Smooth muscle cell (in vitro differentiated cells): ENCODE measurements at regions not wholly inside any gene's neighbourhood (a gene's known extent, or its start where the extent isn't known, plus 50 kb on each side); places are given as distances from the start of the nearest gene placed in this dataset.

ENCODE experiments used
- DNase-seq: peaks from one replicate; lab custom pipeline; 2025; ENCODE audit not compliant: unreplicated experiment; lab: John Stamatoyannopoulos, UW
- H2AFZ ChIP-seq: fragments of 200-600 bp; sonication (generic); 2 replicates; pipeline ENCODE4 v1.6.0; 2016; ENCODE audit warnings: antibody characterized with exemption, low read depth, mild to moderate bottlenecking
- H3F3A ChIP-seq: fragments of 200-600 bp; sonication (generic); 2 replicates; pipeline ENCODE4 v1.6.0; 2017; ENCODE audit warnings: antibody characterized with exemption, low read depth
- H3K27ac ChIP-seq: fragments of 200-600 bp; sonication (generic); 2 replicates; pipeline ENCODE4 v1.5.1; 2016; ENCODE audit warnings: low read depth, mild to moderate bottlenecking
- H3K27me3 ChIP-seq: fragments of 200-600 bp; sonication (generic); 2 replicates; pipeline ENCODE4 v1.6.1; 2016; ENCODE audit warnings: low read depth, mild to moderate bottlenecking
- H3K36me3 ChIP-seq: fragments of 200-600 bp; sonication (generic); 2 replicates; pipeline ENCODE4 v1.5.1; 2016; ENCODE audit warnings: low read depth
- H3K4me1 ChIP-seq: fragments of 200-600 bp; sonication (generic); 2 replicates; pipeline ENCODE4 v1.5.1; 2016; ENCODE audit warnings: low read depth
- H3K4me2 ChIP-seq: fragments of 200-600 bp; sonication (generic); 2 replicates; pipeline ENCODE4 v1.6.0; 2016; ENCODE audit warnings: mild to moderate bottlenecking
- H3K4me3 ChIP-seq: fragments of 200-600 bp; sonication (generic); 2 replicates; pipeline ENCODE4 v1.5.1; 2016; ENCODE audit warnings: mild to moderate bottlenecking
- H3K79me2 ChIP-seq: fragments of 200-600 bp; sonication (generic); 2 replicates; pipeline ENCODE4 v1.6.0; 2016; ENCODE audit warnings: low read depth, mild to moderate bottlenecking
- H3K9ac ChIP-seq: fragments of 200-600 bp; sonication (generic); 2 replicates; pipeline ENCODE4 v1.6.0; 2016; ENCODE audit warnings: low read depth
- H3K9me3 ChIP-seq: fragments of 200-600 bp; sonication (generic); replicated peaks from 2 replicates; pipeline ENCODE4 v1.5.1; 2016; ENCODE audit warnings: low read depth
- H4K20me1 ChIP-seq: fragments of 200-600 bp; sonication (generic); 2 replicates; pipeline ENCODE4 v1.6.0; 2016; ENCODE audit warnings: low read depth
- CTCF ChIP-seq: fragments of 200-600 bp; sonication (generic); IDR thresholded peaks from 2 replicates; pipeline ENCODE4 v1.5.1; 2017; ENCODE audit warnings: borderline replicate concordance, mild to moderate bottlenecking, antibody characterized with exemption; ENCODE audit not compliant: insufficient read depth, poor library complexity, severe bottlenecking
- WGBS: methylation state at CpG from one replicate; pipeline ENCODE4 v1.1.7; 2016; ENCODE audit warnings: low lambda C conversion rate; 5-methylcytosine and 5-hydroxymethylcytosine counted together

- Histone ChIP-seq H3K9me3 (no peaks in the 10 kb centered on the region), H3K4me2 (no peak overlapping the region), H3K27me3 (no peaks in the 10 kb centered on the region), H2AFZ (no peak overlapping the region), H3K4me3 (no peak overlapping the region), H3K79me2 (no peaks in the 10 kb centered on the region), H3F3A (no peaks in the 10 kb centered on the region), H4K20me1 (no peaks in the 10 kb centered on the region), H3K4me1 (no peaks in the 10 kb centered on the region), H3K9ac (no peak overlapping the region), H3K36me3 (no peaks in the 10 kb centered on the region), H3K27ac (no peak overlapping the region)
- WGBS = 89% methylated on average over 3 of the region's 3 CpGs
- DNase-seq = no peak
- TF ChIP-seq CTCF = no peak
These were observed 461.9 kb upstream of the RGS18 start for GRCh38 chr1:191696354-191696753.

- H3K9ac ChIP-seq = no peak overlapping the region
- no peak overlapping the region for H3K4me2 ChIP-seq
- no peaks in the 10 kb centered on the region for H3K79me2 ChIP-seq
These were observed 460.7 kb upstream of the RGS18 start for GRCh38 chr1:191697556-191697955.

GRCh38 chr1:191698246-191698645 is 460.0 kb upstream of the RGS18 start:
- no peaks in the 10 kb centered on the region for H3K36me3 ChIP-seq
- no peak overlapping the region for H3K4me2 ChIP-seq
- H3F3A ChIP-seq = no peaks in the 10 kb centered on the region
- H3K27ac ChIP-seq = no peak overlapping the region
- no peak overlapping the region for H3K9ac ChIP-seq
- H2AFZ ChIP-seq = no peak overlapping the region
- H3K4me3 ChIP-seq = no peak overlapping the region
- H3K9me3 ChIP-seq = no peaks in the 10 kb centered on the region
- no peaks in the 10 kb centered on the region for H3K27me3 ChIP-seq
- WGBS = 38% methylated on average over 1 of the region's 1 CpG
- DNase-seq = no peak
- TF ChIP-seq CTCF = no peak
- no peaks in the 10 kb centered on the region for H3K79me2 ChIP-seq
- no peaks in the 10 kb centered on the region for H3K4me1 ChIP-seq
- no peaks in the 10 kb centered on the region for H4K20me1 ChIP-seq

More at GRCh38 chr1:191697556-191697955, 460.7 kb upstream of the RGS18 start:
- H3K27me3 ChIP-seq = no peaks in the 10 kb centered on the region
- no peak overlapping the region for H3K27ac ChIP-seq
- no peaks in the 10 kb centered on the region for H3K36me3 ChIP-seq
- no peak overlapping the region for H3K4me3 ChIP-seq
- H4K20me1 ChIP-seq = no peaks in the 10 kb centered on the region
- no peak overlapping the region for H2AFZ ChIP-seq
- DNase-seq = no peak
- no peaks in the 10 kb centered on the region for H3K4me1 ChIP-seq
- H3K9me3 ChIP-seq = no peaks in the 10 kb centered on the region
- TF ChIP-seq CTCF = no peak
- H3F3A ChIP-seq = no peaks in the 10 kb centered on the region

GRCh38 chr1:191699343-191699742 is 458.9 kb upstream of the RGS18 start:
- Histone ChIP-seq H3K27me3 (no peaks in the 10 kb centered on the region), H4K20me1 (no peaks in the 10 kb centered on the region), H3K4me2 (no peak overlapping the region), H3K27ac (no peak overlapping the region), H3K36me3 (no peaks in the 10 kb centered on the region), H2AFZ (no peak overlapping the region), H3K9me3 (no peaks in the 10 kb centered on the region), H3F3A (no peaks in the 10 kb centered on the region), H3K9ac (no peak overlapping the region), H3K4me3 (no peak overlapping the region), H3K4me1 (no peaks in the 10 kb centered on the region), H3K79me2 (no peaks in the 10 kb centered on the region)
- no peak for DNase-seq
- 88% methylated on average over 1 of the region's 1 CpG for WGBS
- TF ChIP-seq CTCF = no peak
